ENCODE measurements at regions not wholly inside any gene's neighbourhood (a gene's known extent, or its start where the extent isn't known, plus 50 kb on each side); places are given as distances from the start of the nearest gene placed in this dataset.

GRCh38 chr10:118405928-118406327, 63.8 kb upstream of the FAM204A start:
- TF ChIP-seq, protein P1, sequence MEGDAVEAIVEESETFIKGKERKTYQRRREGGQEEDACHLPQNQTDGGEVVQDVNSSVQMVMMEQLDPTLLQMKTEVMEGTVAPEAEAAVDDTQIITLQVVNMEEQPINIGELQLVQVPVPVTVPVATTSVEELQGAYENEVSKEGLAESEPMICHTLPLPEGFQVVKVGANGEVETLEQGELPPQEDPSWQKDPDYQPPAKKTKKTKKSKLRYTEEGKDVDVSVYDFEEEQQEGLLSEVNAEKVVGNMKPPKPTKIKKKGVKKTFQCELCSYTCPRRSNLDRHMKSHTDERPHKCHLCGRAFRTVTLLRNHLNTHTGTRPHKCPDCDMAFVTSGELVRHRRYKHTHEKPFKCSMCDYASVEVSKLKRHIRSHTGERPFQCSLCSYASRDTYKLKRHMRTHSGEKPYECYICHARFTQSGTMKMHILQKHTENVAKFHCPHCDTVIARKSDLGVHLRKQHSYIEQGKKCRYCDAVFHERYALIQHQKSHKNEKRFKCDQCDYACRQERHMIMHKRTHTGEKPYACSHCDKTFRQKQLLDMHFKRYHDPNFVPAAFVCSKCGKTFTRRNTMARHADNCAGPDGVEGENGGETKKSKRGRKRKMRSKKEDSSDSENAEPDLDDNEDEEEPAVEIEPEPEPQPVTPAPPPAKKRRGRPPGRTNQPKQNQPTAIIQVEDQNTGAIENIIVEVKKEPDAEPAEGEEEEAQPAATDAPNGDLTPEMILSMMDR (IDR thresholded peaks at IDR 0.05; ENCODE audit: low read depth, low read length, missing input control) = no peak
- TF ChIP-seq HNF4A (conservative IDR thresholded peaks at IDR 0.05) (no peak), TAF1 (conservative IDR thresholded peaks at IDR 0.05) (no peak)
